Caco-2 (cell line): ENCODE measurements at regions not wholly inside any gene's neighbourhood (a gene's known extent, or its start where the extent isn't known, plus 50 kb on each side); places are given as distances from the start of the nearest gene placed in this dataset.

Source experiments
- BruUV-seq: library from RNA; stranded (reverse); fragments of 400-500 nt; replicated peaks from 2 replicates; lab custom pipeline; 2021; lab: Mats Ljungman, UMichigan
- CTCF ChIA-PET: fragments of 300-600 bp; sonication (Branson Sonifier 250); formaldehyde crosslinking; loops from one replicate; lab custom pipeline; 2022; ENCODE audit warnings: antibody characterized with exemption; lab: Charles Lee
- POLR2A ChIA-PET: fragments of 300-600 bp; sonication (Branson Sonifier 250); formaldehyde crosslinking; loops from one replicate; lab custom pipeline; 2022; ENCODE audit warnings: antibody characterized with exemption; lab: Charles Lee
- DNase-seq, 2 experiments: peaks; one replicate each; pipeline versions ENCODE4 v3.0.0 to v3.0.0-alpha.2; 2020 to 2022
- H3K27me3 ChIP-seq: replicated peaks from 2 replicates; pipeline ENCODE4 v1.6.0; 2011; ENCODE audit warnings: low read length; ENCODE audit not compliant: control insufficient read depth, insufficient read depth
- H3K36me3 ChIP-seq: 2 replicates; pipeline ENCODE4 v1.5.1; 2011; ENCODE audit warnings: low read length; ENCODE audit not compliant: control insufficient read depth, insufficient read depth
- H3K4me1 ChIP-seq: fragments of 250-450 bp; sonication (Bioruptor Pico); 2 replicates; pipeline ENCODE4 v1.5.1; 2020; ENCODE audit warnings: mild to moderate bottlenecking
- H3K4me3 ChIP-seq: 2 replicates; pipeline ENCODE4 v1.5.1; 2011; ENCODE audit warnings: low read depth, mild to moderate bottlenecking, control low read depth, low read length
- H3K9me3 ChIP-seq: fragments of 250-450 bp; sonication (Bioruptor Pico); 2 replicates; pipeline ENCODE4 v1.5.1; 2020; ENCODE audit warnings: mild to moderate bottlenecking, moderate library complexity
- H3K27ac Mint-ChIP-seq: one replicate; pipeline ENCODE4 v1.8.0; 2022; ENCODE audit warnings: mixed read lengths; ENCODE audit not compliant: unreplicated experiment
- H3K27me3 Mint-ChIP-seq: one replicate; pipeline ENCODE4 v1.8.0; 2022; ENCODE audit warnings: mixed read lengths; ENCODE audit not compliant: insufficient read depth, unreplicated experiment
- H3K36me3 Mint-ChIP-seq: one replicate; pipeline ENCODE4 v1.8.0; 2022; ENCODE audit warnings: mild to moderate bottlenecking, mixed read lengths; ENCODE audit not compliant: insufficient read depth, unreplicated experiment
- H3K4me1 Mint-ChIP-seq: one replicate; pipeline ENCODE4 v1.8.0; 2022; ENCODE audit warnings: low read depth, mixed read lengths; ENCODE audit not compliant: unreplicated experiment
- H3K4me3 Mint-ChIP-seq: one replicate; pipeline ENCODE4 v1.8.0; 2022; ENCODE audit warnings: mild to moderate bottlenecking, moderate library complexity, mixed read lengths; ENCODE audit not compliant: unreplicated experiment
- H3K9me3 Mint-ChIP-seq: one replicate; pipeline ENCODE4 v1.8.0; 2022; ENCODE audit warnings: mixed read lengths; ENCODE audit not compliant: unreplicated experiment
- CTCF ChIP-seq, 2 experiments: fragments of 200-600 bp in 1 of 2; IDR thresholded peaks; 1 replicate in 1 of 2; 2 replicates in 1 of 2; pipeline versions ENCODE4 v1.5.1 to v1.8.0; 2011 to 2022; ENCODE audit warnings: antibody characterized with exemption in 1 of 2, control low read depth in 1 of 2, inconsistent platforms in 1 of 2, low read depth in 1 of 2, low read length in 1 of 2, mild to moderate bottlenecking in 1 of 2, moderate library complexity in 1 of 2; ENCODE audit not compliant: insufficient read depth in 1 of 2, severe bottlenecking in 1 of 2, unreplicated experiment in 1 of 2
- intact Hi-C: fragments of 100-400 bp; cut with micrococcal nuclease; formaldehyde crosslinking; loops from one replicate; pipeline ENCODE4 v1.10.0; 2022; ENCODE audit not compliant: unreplicated experiment

- no peaks in the 10 kb centered on the region for H3K4me1 Mint-ChIP-seq
- no peaks in the 10 kb centered on the region for H3K9me3 ChIP-seq
- H3K36me3 Mint-ChIP-seq: no peaks in the 10 kb centered on the region
- ChIA-PET POLR2A (interaction anchor here (0.6 kb wide), 1 partner anchor 400 kb away, joined by 4 read pairs; no protein-coding TSS in a partner anchor), CTCF (no interaction called here)
- no peak overlapping the region for H3K4me3 ChIP-seq
- intact Hi-C loops: no loop called here
- H3K4me1 ChIP-seq: no peaks in the 10 kb centered on the region
- H3K4me3 Mint-ChIP-seq: no peak overlapping the region
- BruUV-seq: no TSS peak
- H3K27me3 ChIP-seq: no peaks in the 10 kb centered on the region
- no peaks in the 10 kb centered on the region for H3K36me3 ChIP-seq
- H3K27ac Mint-ChIP-seq: no peak overlapping the region
- TF ChIP-seq CTCF (IDR thresholded peaks at IDR 0.05; ENCODE audit: insufficient read depth in 1 of 2, low read depth in 1 of 2, low read length in 1 of 2, severe bottlenecking in 1 of 2, unreplicated experiment in 1 of 2): no peak
- H3K9me3 Mint-ChIP-seq: no peaks in the 10 kb centered on the region
- DNase-seq: no peak
- H3K27me3 Mint-ChIP-seq: peaks cover 3% of the 10 kb centered on the region
These were observed 120.1 kb upstream of the ZMIZ1 start for GRCh38 chr10:78948621-78949030.

- Histone ChIP-seq H3K4me1 (no peaks in the 10 kb centered on the region), H3K36me3 (no peaks in the 10 kb centered on the region), H3K9me3 (no peaks in the 10 kb centered on the region), H3K4me3 (no peak overlapping the region), H3K27me3 (no peaks in the 10 kb centered on the region)
- Mint-ChIP-seq H3K27ac (no peak overlapping the region), H3K9me3 (no peaks in the 10 kb centered on the region), H3K4me3 (no peak overlapping the region), H3K27me3 (no peaks in the 10 kb centered on the region), H3K4me1 (no peaks in the 10 kb centered on the region), H3K36me3 (no peaks in the 10 kb centered on the region)
- TF ChIP-seq CTCF (IDR thresholded peaks at IDR 0.05; ENCODE audit: insufficient read depth in 1 of 2, low read depth in 1 of 2, low read length in 1 of 2, severe bottlenecking in 1 of 2, unreplicated experiment in 1 of 2): no peak
- BruUV-seq: no TSS peak
- DNase-seq: no peak
- CTCF ChIA-PET: no interaction called here
- POLR2A ChIA-PET: no interaction called here
- intact Hi-C loops: no loop called here
These were observed 117.8 kb upstream of the ZMIZ1 start for GRCh38 chr10:78950656-78951587.

- ChIA-PET POLR2A (no interaction called here), CTCF (no interaction called here)
- no peaks in the 10 kb centered on the region for H3K4me1 ChIP-seq
- Mint-ChIP-seq H3K27ac (no peak overlapping the region), H3K36me3 (no peaks in the 10 kb centered on the region), H3K27me3 (no peaks in the 10 kb centered on the region), H3K4me1 (no peaks in the 10 kb centered on the region), H3K4me3 (no peak overlapping the region), H3K9me3 (no peaks in the 10 kb centered on the region)
- H3K4me3 ChIP-seq: no peak overlapping the region
- TF ChIP-seq CTCF (IDR thresholded peaks at IDR 0.05; ENCODE audit: insufficient read depth in 1 of 2, low read depth in 1 of 2, low read length in 1 of 2, severe bottlenecking in 1 of 2, unreplicated experiment in 1 of 2): no peak
- H3K9me3 ChIP-seq: no peaks in the 10 kb centered on the region
- BruUV-seq: no TSS peak
- no peaks in the 10 kb centered on the region for H3K27me3 ChIP-seq
- no peaks in the 10 kb centered on the region for H3K36me3 ChIP-seq
- DNase-seq: no peak
- intact Hi-C loops: no loop called here
These were observed 116.7 kb upstream of the ZMIZ1 start for GRCh38 chr10:78952030-78952429.
